WERI-Rb-1 (cell line): ENCODE measurements at regions not wholly inside any gene's neighbourhood (a gene's known extent, or its start where the extent isn't known, plus 50 kb on each side); places are given as distances from the start of the nearest gene placed in this dataset.

Source experiments
- DNase-seq: peaks from one replicate; pipeline ENCODE4 v3.0.0-alpha.2; 2020
- H3K27ac ChIP-seq: fragments of 250-450 bp; sonication (Bioruptor Pico); 2 replicates; pipeline ENCODE4 v1.5.1; 2020; ENCODE audit warnings: mild to moderate bottlenecking, moderate library complexity
- H3K27me3 ChIP-seq: fragments of 250-450 bp; sonication (Bioruptor Pico); 2 replicates; pipeline ENCODE4 v1.5.1; 2021; ENCODE audit warnings: mild to moderate bottlenecking, low read depth, moderate library complexity; ENCODE audit not compliant: insufficient read depth, severe bottlenecking
- H3K36me3 ChIP-seq: fragments of 250-450 bp; sonication (Bioruptor Pico); 2 replicates; pipeline ENCODE4 v1.5.1; 2020; ENCODE audit warnings: mild to moderate bottlenecking, moderate library complexity
- H3K4me3 ChIP-seq: 2 replicates; pipeline ENCODE4 v1.5.1; 2011; ENCODE audit warnings: low read depth, mild to moderate bottlenecking, control low read depth, low read length
- H3K9me3 ChIP-seq: fragments of 250-450 bp; sonication (Bioruptor Pico); 2 replicates; pipeline ENCODE4 v1.5.1; 2021; ENCODE audit warnings: mild to moderate bottlenecking, moderate library complexity; ENCODE audit not compliant: severe bottlenecking
- CTCF ChIP-seq: IDR thresholded peaks from 2 replicates; pipeline ENCODE4 v1.5.1; 2011; ENCODE audit warnings: low read depth, mild to moderate bottlenecking, control low read depth, inconsistent platforms, low read length

- Histone ChIP-seq H3K9me3 (no peaks in the 10 kb centered on the region), H3K4me3 (no peak overlapping the region), H3K36me3 (no peaks in the 10 kb centered on the region), H3K27me3 (peaks cover 38% of the 10 kb centered on the region), H3K27ac (no peak overlapping the region)
- no peak for DNase-seq
- no peak for TF ChIP-seq CTCF
These were observed 467.7 kb upstream of the TUSC1 start for GRCh38 chr9:26145938-26146337.

- H3K4me3 ChIP-seq: no peak overlapping the region
- TF ChIP-seq CTCF: no peak
- H3K27me3 ChIP-seq: peaks cover 22% of the 10 kb centered on the region
- H3K36me3 ChIP-seq: no peaks in the 10 kb centered on the region
- DNase-seq: no peak
- H3K27ac ChIP-seq: no peak overlapping the region
- H3K9me3 ChIP-seq: no peaks in the 10 kb centered on the region
These were observed 464.4 kb upstream of the TUSC1 start for GRCh38 chr9:26142631-26143030.

DNA sequence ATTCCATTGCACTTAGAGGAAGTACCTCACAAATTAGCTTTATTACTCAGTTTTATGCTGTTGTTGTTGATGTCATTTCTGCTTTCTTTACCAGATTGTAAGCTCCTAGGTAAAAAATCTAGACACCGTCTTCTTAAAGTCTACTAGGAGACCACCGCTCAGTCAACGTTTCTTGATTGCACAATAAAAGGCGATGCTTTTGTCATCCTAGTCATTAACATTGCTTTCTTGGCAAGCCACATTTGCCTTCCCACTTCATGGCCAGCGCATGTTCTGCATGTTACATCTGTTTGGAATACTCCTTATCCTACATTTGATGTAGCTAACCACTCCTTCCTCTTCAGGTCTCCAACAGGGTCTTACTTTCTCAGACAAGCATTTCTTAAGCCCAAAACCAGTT, 464.0 kb upstream of the TUSC1 start:
- no peak for DNase-seq
- H3K36me3 ChIP-seq: no peaks in the 10 kb centered on the region
- TF ChIP-seq CTCF: no peak
- H3K4me3 ChIP-seq: no peak overlapping the region
- H3K9me3 ChIP-seq: no peaks in the 10 kb centered on the region
- H3K27ac ChIP-seq: no peak overlapping the region
- H3K27me3 ChIP-seq: peaks cover 22% of the 10 kb centered on the region

DNA sequence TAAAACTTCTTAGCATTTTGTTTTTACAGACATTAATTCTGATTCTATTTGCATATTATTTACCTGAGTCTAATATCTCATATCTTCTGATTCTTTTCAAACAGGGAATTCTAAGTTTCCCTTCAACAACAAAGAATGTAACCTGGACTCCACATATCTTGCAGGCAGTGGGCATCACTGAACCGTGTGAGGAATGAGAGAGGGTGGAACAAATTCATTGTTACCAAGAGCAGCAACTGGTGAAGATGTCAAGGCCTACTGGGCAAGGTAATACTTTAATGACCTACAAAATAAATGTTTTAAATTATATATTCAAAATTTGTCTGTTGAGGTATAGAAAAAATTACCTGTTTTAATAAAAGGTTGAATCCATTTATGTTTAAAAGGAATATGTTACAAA, 455.3 kb upstream of the TUSC1 start:
- Histone ChIP-seq H3K4me3 (no peak overlapping the region), H3K27ac (no peak overlapping the region), H3K27me3 (peaks cover 9% of the 10 kb centered on the region), H3K9me3 (no peaks in the 10 kb centered on the region), H3K36me3 (no peaks in the 10 kb centered on the region)
- TF ChIP-seq CTCF: no peak
- no peak for DNase-seq

DNA sequence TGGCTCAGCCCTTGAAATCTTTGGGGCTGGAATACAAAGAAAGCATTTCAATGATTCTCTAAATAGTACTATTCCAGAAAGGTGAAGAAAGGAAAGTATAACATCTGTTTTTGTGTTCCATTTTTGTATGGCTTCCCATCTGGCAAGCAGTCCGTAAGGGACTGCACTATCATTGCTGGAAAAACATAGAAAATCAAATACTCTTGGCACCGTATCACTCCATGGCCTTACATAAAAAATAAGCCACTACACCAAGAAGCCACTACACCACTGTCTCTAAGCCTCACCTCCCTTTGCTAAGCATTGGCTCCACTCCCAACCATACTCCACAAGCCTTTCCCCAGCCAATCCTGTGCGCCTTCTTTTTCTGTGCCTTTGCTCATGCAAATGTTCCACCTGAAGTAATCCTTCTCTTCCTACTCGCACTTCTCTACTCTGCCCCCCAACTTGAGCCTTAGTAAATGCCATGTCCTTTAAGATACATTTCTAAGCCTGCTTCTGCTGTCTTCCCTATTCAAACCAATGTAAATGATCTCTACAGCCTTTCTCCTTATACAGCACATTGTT, 454.6 kb upstream of the TUSC1 start:
- H3K36me3 ChIP-seq: no peaks in the 10 kb centered on the region
- DNase-seq: no peak
- no peak overlapping the region for H3K27ac ChIP-seq
- no peak for TF ChIP-seq CTCF
- peaks cover 11% of the 10 kb centered on the region for H3K27me3 ChIP-seq
- H3K9me3 ChIP-seq: no peaks in the 10 kb centered on the region
- no peak overlapping the region for H3K4me3 ChIP-seq

- Histone ChIP-seq H3K36me3 (no peaks in the 10 kb centered on the region), H3K9me3 (no peaks in the 10 kb centered on the region), H3K4me3 (no peak overlapping the region), H3K27ac (no peak overlapping the region), H3K27me3 (peaks cover 16% of the 10 kb centered on the region)
- TF ChIP-seq CTCF: no peak
- DNase-seq: no peak
These were observed 453.6 kb upstream of the TUSC1 start for GRCh38 chr9:26131886-26132285.
